Activated B cell treated with CpG ODN at 0.5 μM for 24 hours (primary cell): ENCODE measurements at regions not wholly inside any gene's neighbourhood (a gene's known extent, or its start where the extent isn't known, plus 50 kb on each side); places are given as distances from the start of the nearest gene placed in this dataset.

Experiments
- ATAC-seq: fragments of 200-7000 bp; cut with Tn5 transposase; one replicate; pipeline ENCODE4 v1.10.0; 2021; ENCODE audit warnings: low read depth, mild to moderate bottlenecking, moderate library complexity
- CTCF ChIA-PET: fragments of 350-600 bp; sonication (Branson Sonifier 250); formaldehyde crosslinking; loops from one replicate; lab custom pipeline; 2021; ENCODE audit warnings: antibody characterized with exemption; lab: Charles Lee
- POLR2A ChIA-PET: fragments of 350-600 bp; sonication (Branson Sonifier 250); formaldehyde crosslinking; loops from one replicate; lab custom pipeline; 2021; ENCODE audit warnings: antibody characterized with exemption; lab: Charles Lee
- DNase-seq: peaks from one replicate; pipeline ENCODE4 v3.0.0; 2022
- H3K27ac Mint-ChIP-seq: one replicate; pipeline ENCODE4 v1.8.0; 2020; ENCODE audit warnings: mixed read lengths
- H3K27me3 Mint-ChIP-seq: one replicate; pipeline ENCODE4 v1.8.0; 2021; ENCODE audit warnings: mixed read lengths
- H3K36me3 Mint-ChIP-seq: one replicate; pipeline ENCODE4 v1.8.0; 2021; ENCODE audit warnings: low read depth, mixed read lengths
- H3K4me1 Mint-ChIP-seq: one replicate; pipeline ENCODE4 v1.8.0; 2021; ENCODE audit warnings: mixed read lengths
- H3K4me3 Mint-ChIP-seq: one replicate; pipeline ENCODE4 v1.8.0; 2020; ENCODE audit warnings: mild to moderate bottlenecking, mixed read lengths
- H3K9me3 Mint-ChIP-seq: one replicate; pipeline ENCODE4 v1.8.0; 2020; ENCODE audit warnings: mixed read lengths
- CTCF ChIP-seq: fragments of 200-600 bp; IDR thresholded peaks from one replicate; pipeline ENCODE4 v1.8.0; 2022; ENCODE audit warnings: antibody characterized with exemption, mild to moderate bottlenecking
- intact Hi-C: fragments of 100-400 bp; cut with micrococcal nuclease; formaldehyde crosslinking; loops from one replicate; pipeline ENCODE4 v1.15.1; 2024

GRCh38 chr20:58130156-58130555 is 98.3 kb downstream of the ANKRD60 start:
- ChIA-PET POLR2A (no interaction called here), CTCF (no interaction called here)
- Mint-ChIP-seq H3K27ac (no peak overlapping the region), H3K27me3 (peaks cover 44% of the 10 kb centered on the region), H3K9me3 (peaks cover 3% of the 10 kb centered on the region), H3K4me3 (no peak overlapping the region), H3K36me3 (no peaks in the 10 kb centered on the region), H3K4me1 (no peaks in the 10 kb centered on the region)
- intact Hi-C loops = no loop called here
- no peak for DNase-seq
- no peak for ATAC-seq
- TF ChIP-seq CTCF = no peak

- Mint-ChIP-seq H3K4me1 (no peaks in the 10 kb centered on the region), H3K36me3 (no peaks in the 10 kb centered on the region), H3K27me3 (peaks cover 40% of the 10 kb centered on the region), H3K4me3 (no peak overlapping the region), H3K27ac (no peak overlapping the region), H3K9me3 (peaks cover 6% of the 10 kb centered on the region)
- ChIA-PET POLR2A (no interaction called here), CTCF (no interaction called here)
- TF ChIP-seq CTCF = no peak
- intact Hi-C loops = no loop called here
- DNase-seq = no peak
- ATAC-seq = no peak
These were observed 98.7 kb downstream of the ANKRD60 start for GRCh38 chr20:58129721-58130151.

GRCh38 chr20:58128635-58129625 is 99.5 kb downstream of the ANKRD60 start:
- Mint-ChIP-seq H3K36me3 (no peaks in the 10 kb centered on the region), H3K27me3 (peaks cover 39% of the 10 kb centered on the region), H3K4me3 (no peak overlapping the region), H3K9me3 (peaks cover 9% of the 10 kb centered on the region), H3K27ac (no peak overlapping the region), H3K4me1 (no peaks in the 10 kb centered on the region)
- ChIA-PET CTCF (no interaction called here), POLR2A (no interaction called here)
- intact Hi-C loops = no loop called here
- TF ChIP-seq CTCF = no peak
- DNase-seq (no peak), ATAC-seq (no peak)

GRCh38 chr20:58127701-58128111 is 100.7 kb downstream of the ANKRD60 start:
- POLR2A ChIA-PET = no interaction called here
- no peak overlapping the region for H3K27ac Mint-ChIP-seq
- CTCF ChIA-PET = no interaction called here

More at GRCh38 chr20:58127701-58128111, 100.7 kb downstream of the ANKRD60 start:
- no peak for DNase-seq
- intact Hi-C loops = no loop called here
- Mint-ChIP-seq H3K36me3 (no peaks in the 10 kb centered on the region), H3K4me3 (no peak overlapping the region), H3K27me3 (peaks cover 32% of the 10 kb centered on the region), H3K9me3 (peaks cover 11% of the 10 kb centered on the region), H3K4me1 (no peaks in the 10 kb centered on the region)
- ATAC-seq = no peak
- TF ChIP-seq CTCF = no peak
